WTC11 (cell line): ENCODE measurements at regions not wholly inside any gene's neighbourhood (a gene's known extent, or its start where the extent isn't known, plus 50 kb on each side); places are given as distances from the start of the nearest gene placed in this dataset.

Experiments used
- ATAC-seq: fragments of 200-7000 bp; cut with Tn5 transposase; 2 replicates; pipeline ENCODE4 v1.10.0; 2021; ENCODE audit warnings: mild to moderate bottlenecking, moderate library complexity
- CTCF ChIA-PET: fragments of 300-600 bp; sonication (Branson Sonifier 250); formaldehyde crosslinking; loops from one replicate; lab custom pipeline; 2021; ENCODE audit warnings: antibody characterized with exemption; lab: Charles Lee
- POLR2A ChIA-PET: fragments of 350-600 bp; sonication (Branson Sonifier 250); formaldehyde crosslinking; loops from one replicate; lab custom pipeline; 2021; ENCODE audit warnings: antibody characterized with exemption; lab: Charles Lee
- DNase-seq: peaks from one replicate; pipeline ENCODE4 v3.0.0; 2021; ENCODE audit warnings: low spot score
- H3K27ac Mint-ChIP-seq: 2 replicates; pipeline ENCODE4 v1.8.0; 2021; ENCODE audit warnings: mixed read lengths
- H3K27me3 Mint-ChIP-seq: 2 replicates; pipeline ENCODE4 v1.8.0; 2021; ENCODE audit warnings: low read depth, mild to moderate bottlenecking, moderate library complexity, mixed read lengths
- H3K36me3 Mint-ChIP-seq: 2 replicates; pipeline ENCODE4 v1.8.0; 2021; ENCODE audit warnings: mixed read lengths
- H3K4me1 Mint-ChIP-seq: 2 replicates; pipeline ENCODE4 v1.8.0; 2022; ENCODE audit warnings: mixed read lengths
- H3K4me3 Mint-ChIP-seq: 2 replicates; pipeline ENCODE4 v1.8.0; 2021; ENCODE audit warnings: mild to moderate bottlenecking, moderate library complexity, mixed read lengths
- H3K9me3 Mint-ChIP-seq: 2 replicates; pipeline ENCODE4 v1.8.0; 2021; ENCODE audit warnings: mixed read lengths
- CBFB ChIP-seq: sonication (generic); formaldehyde crosslinking; IDR thresholded peaks from 2 replicates; pipeline ENCODE4 v1.8.1; 2022; ENCODE audit warnings: mild to moderate bottlenecking, low read depth, missing genetic modification reagents
- CREB1 ChIP-seq: sonication (generic); formaldehyde crosslinking; IDR thresholded peaks from 2 replicates; pipeline ENCODE4 v1.8.0; 2023; ENCODE audit warnings: mild to moderate bottlenecking, missing genetic modification reagents
- CREM ChIP-seq: sonication (generic); formaldehyde crosslinking; IDR thresholded peaks from 2 replicates; pipeline ENCODE4 v1.8.1; 2022; ENCODE audit warnings: mild to moderate bottlenecking, missing genetic modification reagents, moderate library complexity
- ETV6 ChIP-seq: sonication (generic); formaldehyde crosslinking; IDR thresholded peaks from 2 replicates; pipeline ENCODE4 v1.8.1; 2022; ENCODE audit warnings: mild to moderate bottlenecking, missing genetic modification reagents
- FOXJ3 ChIP-seq: sonication (generic); formaldehyde crosslinking; IDR thresholded peaks from 2 replicates; pipeline ENCODE4 v1.9.0; 2021; ENCODE audit warnings: missing genetic modification reagents, mild to moderate bottlenecking, borderline replicate concordance
- GTF2I ChIP-seq: fragments of 250-450 bp; sonication (Bioruptor Pico); conservative IDR thresholded peaks from 2 replicates; pipeline ENCODE4 v1.4.0; 2021; ENCODE audit warnings: mild to moderate bottlenecking
- IRF2 ChIP-seq: sonication (generic); formaldehyde crosslinking; IDR thresholded peaks from 2 replicates; pipeline ENCODE4 v1.8.0; 2022; ENCODE audit warnings: low read depth, missing genetic modification reagents, borderline replicate concordance
- JAZF1 ChIP-seq: fragments of 250-450 bp; sonication (Bioruptor Pico); IDR thresholded peaks from 2 replicates; pipeline ENCODE4 v1.9.0; 2021; ENCODE audit warnings: moderate library complexity, mild to moderate bottlenecking, inconsistent platforms
- NFATC4 ChIP-seq: fragments of 250-450 bp; sonication (Bioruptor Pico); IDR thresholded peaks from 2 replicates; pipeline ENCODE4 v1.9.0; 2021; ENCODE audit warnings: mild to moderate bottlenecking
- NR2C2 ChIP-seq: sonication (generic); formaldehyde crosslinking; IDR thresholded peaks from 2 replicates; pipeline ENCODE4 v1.8.0; 2022; ENCODE audit warnings: mild to moderate bottlenecking, missing genetic modification reagents
- PRRX2 ChIP-seq: fragments of 250-450 bp; sonication (Bioruptor Pico); IDR thresholded peaks from 2 replicates; pipeline ENCODE4 v1.8.0; 2021; ENCODE audit warnings: mild to moderate bottlenecking
- SMAD4 ChIP-seq: sonication (generic); formaldehyde crosslinking; IDR thresholded peaks from 2 replicates; pipeline ENCODE4 v1.8.0; 2022; ENCODE audit warnings: mild to moderate bottlenecking, missing genetic modification reagents
- TCF7 ChIP-seq: sonication (generic); formaldehyde crosslinking; IDR thresholded peaks from 2 replicates; pipeline ENCODE4 v1.8.0; 2022; ENCODE audit warnings: mild to moderate bottlenecking, low read depth, missing genetic modification reagents, moderate library complexity
- TP53 ChIP-seq: sonication (generic); formaldehyde crosslinking; IDR thresholded peaks from 2 replicates; pipeline ENCODE4 v1.8.1; 2023; ENCODE audit warnings: mild to moderate bottlenecking, missing genetic modification reagents
- TF ChIP-seq, protein P1 (sequence below): sonication (generic); formaldehyde crosslinking; IDR thresholded peaks from 2 replicates; pipeline ENCODE4 v1.8.1; 2023; ENCODE audit warnings: mild to moderate bottlenecking, missing genetic modification reagents, moderate library complexity
- TF ChIP-seq, protein P2 (sequence below): sonication (generic); formaldehyde crosslinking; IDR thresholded peaks from 2 replicates; pipeline ENCODE4 v1.8.1; 2023; ENCODE audit warnings: mild to moderate bottlenecking, missing genetic modification reagents, moderate library complexity
- TF ChIP-seq, protein P3 (sequence below): sonication (generic); formaldehyde crosslinking; IDR thresholded peaks from 2 replicates; pipeline ENCODE4 v1.8.0; 2023; ENCODE audit warnings: missing genetic modification reagents
- TF ChIP-seq, protein P4 (sequence below): fragments of 200-600 bp; IDR thresholded peaks from 2 replicates; pipeline ENCODE4 v1.8.0; 2022; ENCODE audit warnings: antibody characterized with exemption
- TF ChIP-seq, protein P5 (sequence below): sonication (generic); formaldehyde crosslinking; IDR thresholded peaks from 2 replicates; pipeline ENCODE4 v1.8.0; 2023; ENCODE audit warnings: missing genetic modification reagents, mild to moderate bottlenecking, borderline replicate concordance
- TF ChIP-seq, protein P6 (sequence below): sonication (generic); formaldehyde crosslinking; IDR thresholded peaks from 2 replicates; pipeline ENCODE4 v1.8.0; 2022; ENCODE audit warnings: mild to moderate bottlenecking, missing genetic modification reagents

DNA sequence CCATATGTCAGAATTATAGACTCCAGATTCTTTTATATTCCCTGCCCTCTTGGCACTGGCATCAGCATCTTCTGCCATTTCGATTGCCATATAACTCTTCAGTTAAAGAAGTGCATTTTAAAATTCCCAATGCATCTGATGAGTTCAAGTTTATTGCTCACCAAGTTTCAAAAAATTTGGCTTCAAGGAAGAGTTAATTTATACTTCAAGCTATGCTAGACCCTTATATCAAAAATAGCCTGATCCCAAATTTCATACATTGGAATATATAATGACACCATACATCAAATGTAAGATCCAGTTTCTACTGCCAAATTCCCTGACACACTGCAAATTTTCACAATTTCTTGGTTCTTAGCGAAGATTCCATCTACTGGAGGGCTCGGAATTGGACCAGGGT lies 1058.6 kb downstream of the NTRK3 start (continued):
- TF ChIP-seq NFATC4 (CRISPR knock-in tag) (no peak), FOXJ3 (CRISPR knock-in tag) (no peak), PRRX2 (CRISPR knock-in tag) (no peak), NR2C2 (no peak), CREB1 (no peak), ETV6 (CRISPR knock-in tag) (no peak), TCF7 (CRISPR knock-in tag) (no peak)
- TF ChIP-seq, protein P1, sequence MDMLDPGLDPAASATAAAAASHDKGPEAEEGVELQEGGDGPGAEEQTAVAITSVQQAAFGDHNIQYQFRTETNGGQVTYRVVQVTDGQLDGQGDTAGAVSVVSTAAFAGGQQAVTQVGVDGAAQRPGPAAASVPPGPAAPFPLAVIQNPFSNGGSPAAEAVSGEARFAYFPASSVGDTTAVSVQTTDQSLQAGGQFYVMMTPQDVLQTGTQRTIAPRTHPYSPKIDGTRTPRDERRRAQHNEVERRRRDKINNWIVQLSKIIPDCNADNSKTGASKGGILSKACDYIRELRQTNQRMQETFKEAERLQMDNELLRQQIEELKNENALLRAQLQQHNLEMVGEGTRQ (CRISPR knock-in tag): no peak
- TF ChIP-seq, protein P2, sequence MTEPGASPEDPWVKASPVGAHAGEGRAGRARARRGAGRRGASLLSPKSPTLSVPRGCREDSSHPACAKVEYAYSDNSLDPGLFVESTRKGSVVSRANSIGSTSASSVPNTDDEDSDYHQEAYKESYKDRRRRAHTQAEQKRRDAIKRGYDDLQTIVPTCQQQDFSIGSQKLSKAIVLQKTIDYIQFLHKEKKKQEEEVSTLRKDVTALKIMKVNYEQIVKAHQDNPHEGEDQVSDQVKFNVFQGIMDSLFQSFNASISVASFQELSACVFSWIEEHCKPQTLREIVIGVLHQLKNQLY (CRISPR knock-in tag): no peak
- TF ChIP-seq, protein P3, sequence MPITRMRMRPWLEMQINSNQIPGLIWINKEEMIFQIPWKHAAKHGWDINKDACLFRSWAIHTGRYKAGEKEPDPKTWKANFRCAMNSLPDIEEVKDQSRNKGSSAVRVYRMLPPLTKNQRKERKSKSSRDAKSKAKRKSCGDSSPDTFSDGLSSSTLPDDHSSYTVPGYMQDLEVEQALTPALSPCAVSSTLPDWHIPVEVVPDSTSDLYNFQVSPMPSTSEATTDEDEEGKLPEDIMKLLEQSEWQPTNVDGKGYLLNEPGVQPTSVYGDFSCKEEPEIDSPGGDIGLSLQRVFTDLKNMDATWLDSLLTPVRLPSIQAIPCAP (CRISPR knock-in tag): no peak

DNA sequence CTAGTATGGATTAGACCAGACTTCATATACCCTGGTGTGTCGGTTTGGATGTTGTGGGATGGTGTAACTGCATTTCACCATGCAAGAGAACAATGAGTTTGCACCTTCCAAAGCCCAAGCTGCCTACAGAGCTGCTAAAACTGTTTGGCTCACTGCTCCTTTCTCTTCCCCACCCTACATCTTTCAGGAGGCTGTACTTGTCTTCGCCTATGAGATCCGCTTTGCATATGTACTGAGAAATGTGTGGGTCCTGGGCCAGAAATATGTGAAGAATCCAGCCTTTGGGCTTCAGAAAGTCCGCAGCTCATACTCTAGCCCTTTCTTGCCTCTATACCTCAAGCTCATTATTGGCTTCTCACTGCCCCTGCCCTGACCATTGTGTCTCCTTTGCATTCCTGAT lies 1060.0 kb downstream of the NTRK3 start:
- TF ChIP-seq TP53 (CRISPR knock-in tag): no peak
- no peak for TF ChIP-seq CREM (CRISPR knock-in tag)
- TF ChIP-seq, protein P4, sequence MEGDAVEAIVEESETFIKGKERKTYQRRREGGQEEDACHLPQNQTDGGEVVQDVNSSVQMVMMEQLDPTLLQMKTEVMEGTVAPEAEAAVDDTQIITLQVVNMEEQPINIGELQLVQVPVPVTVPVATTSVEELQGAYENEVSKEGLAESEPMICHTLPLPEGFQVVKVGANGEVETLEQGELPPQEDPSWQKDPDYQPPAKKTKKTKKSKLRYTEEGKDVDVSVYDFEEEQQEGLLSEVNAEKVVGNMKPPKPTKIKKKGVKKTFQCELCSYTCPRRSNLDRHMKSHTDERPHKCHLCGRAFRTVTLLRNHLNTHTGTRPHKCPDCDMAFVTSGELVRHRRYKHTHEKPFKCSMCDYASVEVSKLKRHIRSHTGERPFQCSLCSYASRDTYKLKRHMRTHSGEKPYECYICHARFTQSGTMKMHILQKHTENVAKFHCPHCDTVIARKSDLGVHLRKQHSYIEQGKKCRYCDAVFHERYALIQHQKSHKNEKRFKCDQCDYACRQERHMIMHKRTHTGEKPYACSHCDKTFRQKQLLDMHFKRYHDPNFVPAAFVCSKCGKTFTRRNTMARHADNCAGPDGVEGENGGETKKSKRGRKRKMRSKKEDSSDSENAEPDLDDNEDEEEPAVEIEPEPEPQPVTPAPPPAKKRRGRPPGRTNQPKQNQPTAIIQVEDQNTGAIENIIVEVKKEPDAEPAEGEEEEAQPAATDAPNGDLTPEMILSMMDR: no peak
- no peak for TF ChIP-seq IRF2
- no peak for TF ChIP-seq SMAD4 (CRISPR knock-in tag)
- peaks cover 21% of the 10 kb centered on the region for H3K4me1 Mint-ChIP-seq
- H3K4me3 Mint-ChIP-seq: no peak overlapping the region
- H3K27me3 Mint-ChIP-seq: no peaks in the 10 kb centered on the region
- ATAC-seq (no peak; the same call in 1 of the 2 replicates), DNase-seq (no peak)
- no peaks in the 10 kb centered on the region for H3K9me3 Mint-ChIP-seq
- no peaks in the 10 kb centered on the region for H3K36me3 Mint-ChIP-seq
- no peak overlapping the region for H3K27ac Mint-ChIP-seq
- POLR2A ChIA-PET: no interaction called here
- CTCF ChIA-PET: interaction anchor here (0.6 kb wide), 1 partner anchor 152 kb away, joined by 3 read pairs; no protein-coding TSS in a partner anchor

DNA sequence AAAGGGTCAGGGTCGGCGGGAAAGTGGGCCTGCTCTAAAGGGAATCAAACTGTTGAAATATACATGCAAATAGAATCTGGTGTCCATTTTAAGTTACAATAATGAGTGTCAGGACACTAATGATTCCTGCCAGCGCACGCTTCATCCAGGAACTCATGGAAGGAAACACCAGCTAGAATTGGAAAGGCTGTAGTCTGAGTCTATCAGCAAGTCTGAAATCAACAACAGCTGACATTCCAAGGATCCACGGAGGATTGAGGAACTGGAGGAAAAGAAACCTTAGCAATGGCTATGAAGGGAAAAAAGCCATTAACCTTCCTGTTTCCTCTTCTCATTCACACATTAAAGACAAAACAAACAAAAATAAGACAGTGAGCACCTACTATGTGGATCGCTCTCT lies 1063.1 kb downstream of the NTRK3 start:
- Mint-ChIP-seq H3K9me3 (no peaks in the 10 kb centered on the region), H3K4me1 (peaks cover 9% of the 10 kb centered on the region), H3K4me3 (no peak overlapping the region), H3K27me3 (no peaks in the 10 kb centered on the region), H3K27ac (no peak overlapping the region), H3K36me3 (no peaks in the 10 kb centered on the region)
- ATAC-seq: no peak
- DNase-seq: no peak
- TF ChIP-seq IRF2 (no peak), CBFB (CRISPR knock-in tag) (no peak), CREM (CRISPR knock-in tag) (no peak), JAZF1 (CRISPR knock-in tag) (no peak), PRRX2 (CRISPR knock-in tag) (no peak), GTF2I (CRISPR knock-in tag) (no peak)
- TF ChIP-seq, protein P5, sequence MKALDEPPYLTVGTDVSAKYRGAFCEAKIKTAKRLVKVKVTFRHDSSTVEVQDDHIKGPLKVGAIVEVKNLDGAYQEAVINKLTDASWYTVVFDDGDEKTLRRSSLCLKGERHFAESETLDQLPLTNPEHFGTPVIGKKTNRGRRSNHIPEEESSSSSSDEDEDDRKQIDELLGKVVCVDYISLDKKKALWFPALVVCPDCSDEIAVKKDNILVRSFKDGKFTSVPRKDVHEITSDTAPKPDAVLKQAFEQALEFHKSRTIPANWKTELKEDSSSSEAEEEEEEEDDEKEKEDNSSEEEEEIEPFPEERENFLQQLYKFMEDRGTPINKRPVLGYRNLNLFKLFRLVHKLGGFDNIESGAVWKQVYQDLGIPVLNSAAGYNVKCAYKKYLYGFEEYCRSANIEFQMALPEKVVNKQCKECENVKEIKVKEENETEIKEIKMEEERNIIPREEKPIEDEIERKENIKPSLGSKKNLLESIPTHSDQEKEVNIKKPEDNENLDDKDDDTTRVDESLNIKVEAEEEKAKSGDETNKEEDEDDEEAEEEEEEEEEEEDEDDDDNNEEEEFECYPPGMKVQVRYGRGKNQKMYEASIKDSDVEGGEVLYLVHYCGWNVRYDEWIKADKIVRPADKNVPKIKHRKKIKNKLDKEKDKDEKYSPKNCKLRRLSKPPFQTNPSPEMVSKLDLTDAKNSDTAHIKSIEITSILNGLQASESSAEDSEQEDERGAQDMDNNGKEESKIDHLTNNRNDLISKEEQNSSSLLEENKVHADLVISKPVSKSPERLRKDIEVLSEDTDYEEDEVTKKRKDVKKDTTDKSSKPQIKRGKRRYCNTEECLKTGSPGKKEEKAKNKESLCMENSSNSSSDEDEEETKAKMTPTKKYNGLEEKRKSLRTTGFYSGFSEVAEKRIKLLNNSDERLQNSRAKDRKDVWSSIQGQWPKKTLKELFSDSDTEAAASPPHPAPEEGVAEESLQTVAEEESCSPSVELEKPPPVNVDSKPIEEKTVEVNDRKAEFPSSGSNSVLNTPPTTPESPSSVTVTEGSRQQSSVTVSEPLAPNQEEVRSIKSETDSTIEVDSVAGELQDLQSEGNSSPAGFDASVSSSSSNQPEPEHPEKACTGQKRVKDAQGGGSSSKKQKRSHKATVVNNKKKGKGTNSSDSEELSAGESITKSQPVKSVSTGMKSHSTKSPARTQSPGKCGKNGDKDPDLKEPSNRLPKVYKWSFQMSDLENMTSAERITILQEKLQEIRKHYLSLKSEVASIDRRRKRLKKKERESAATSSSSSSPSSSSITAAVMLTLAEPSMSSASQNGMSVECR (CRISPR knock-in tag): no peak
- TF ChIP-seq, protein P6, sequence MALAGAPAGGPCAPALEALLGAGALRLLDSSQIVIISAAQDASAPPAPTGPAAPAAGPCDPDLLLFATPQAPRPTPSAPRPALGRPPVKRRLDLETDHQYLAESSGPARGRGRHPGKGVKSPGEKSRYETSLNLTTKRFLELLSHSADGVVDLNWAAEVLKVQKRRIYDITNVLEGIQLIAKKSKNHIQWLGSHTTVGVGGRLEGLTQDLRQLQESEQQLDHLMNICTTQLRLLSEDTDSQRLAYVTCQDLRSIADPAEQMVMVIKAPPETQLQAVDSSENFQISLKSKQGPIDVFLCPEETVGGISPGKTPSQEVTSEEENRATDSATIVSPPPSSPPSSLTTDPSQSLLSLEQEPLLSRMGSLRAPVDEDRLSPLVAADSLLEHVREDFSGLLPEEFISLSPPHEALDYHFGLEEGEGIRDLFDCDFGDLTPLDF: no peak
- ChIA-PET POLR2A (no interaction called here), CTCF (no interaction called here)
